ENCODE measurements at regions not wholly inside any gene's neighbourhood (a gene's known extent, or its start where the extent isn't known, plus 50 kb on each side); places are given as distances from the start of the nearest gene placed in this dataset.

DNA sequence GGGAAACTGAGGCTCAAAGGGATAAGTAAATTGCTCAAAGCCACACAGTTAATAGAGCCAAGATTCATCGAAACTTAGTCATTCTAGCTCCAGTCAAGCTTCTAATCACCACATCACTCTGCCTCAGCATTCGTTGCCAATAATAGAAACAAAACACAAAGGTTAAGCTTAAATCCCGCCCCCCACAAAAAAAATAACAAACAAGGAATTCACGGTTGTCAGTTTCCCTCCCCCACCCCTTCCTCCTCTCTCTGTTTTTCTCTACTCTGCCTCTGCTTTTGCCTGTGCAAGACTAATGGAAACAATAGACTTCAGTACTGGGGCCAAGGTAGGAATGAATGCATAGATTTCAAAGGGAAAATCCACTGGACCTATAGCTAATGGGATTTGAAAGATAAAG lies 70.7 kb upstream of the ZNF644 start:
- DNase-seq = no peak

DNA sequence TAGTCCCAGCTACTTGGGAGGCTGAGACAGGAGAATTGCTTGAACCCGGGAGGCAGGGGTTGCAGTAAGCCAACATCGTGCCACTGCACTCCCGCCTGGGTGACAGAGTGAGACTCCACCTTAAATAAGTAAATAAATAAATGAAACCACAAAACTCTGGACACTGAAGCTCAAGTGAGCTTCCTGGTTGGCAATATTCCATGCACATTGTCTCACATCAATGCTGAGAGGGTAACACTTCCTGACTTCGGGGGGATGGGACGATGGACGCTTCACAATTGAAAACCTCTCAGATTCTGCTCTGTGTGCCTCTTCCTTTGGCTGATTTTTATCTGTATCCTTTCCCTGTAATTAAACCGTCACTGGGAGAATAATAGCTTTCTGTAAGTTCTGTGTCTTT lies 70.0 kb upstream of the ZNF644 start:
- no peak for DNase-seq

DNA sequence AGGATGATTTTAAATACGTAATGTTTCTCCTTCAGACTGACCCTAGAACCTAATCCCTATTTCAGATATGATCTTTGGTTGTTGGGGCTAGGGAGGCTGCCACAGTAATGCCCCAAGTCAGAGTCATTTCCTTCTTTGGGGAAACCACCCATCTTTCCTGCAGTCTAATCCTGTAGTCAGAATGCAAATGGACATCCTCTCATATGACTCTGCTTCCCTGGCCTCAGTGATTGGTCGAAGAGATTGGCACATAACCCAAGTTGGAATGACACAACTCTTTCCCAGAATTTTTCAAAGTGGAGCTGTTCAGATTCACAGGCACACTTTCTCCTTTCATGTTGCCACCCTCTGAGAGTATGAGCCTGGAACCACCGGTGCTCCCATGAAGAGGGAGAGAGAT lies 58.8 kb upstream of the ZNF644 start:
- DNase-seq = no peak

DNA sequence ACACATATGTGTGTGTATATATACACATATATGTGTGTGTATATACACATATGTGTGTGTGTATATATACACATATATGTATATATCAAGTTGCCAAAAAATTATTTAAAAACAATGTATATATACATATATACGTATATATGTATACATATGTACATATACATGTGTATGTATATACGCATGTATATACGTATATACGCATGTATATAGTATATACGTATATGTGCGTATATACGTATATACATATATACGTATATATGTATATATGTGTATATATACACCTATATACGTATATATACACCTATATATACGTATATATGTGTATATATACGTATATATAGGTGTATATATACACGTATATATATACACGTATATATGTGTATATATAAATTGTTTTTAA lies 57.0 kb upstream of the ZNF644 start:
- no peak for DNase-seq

DNA sequence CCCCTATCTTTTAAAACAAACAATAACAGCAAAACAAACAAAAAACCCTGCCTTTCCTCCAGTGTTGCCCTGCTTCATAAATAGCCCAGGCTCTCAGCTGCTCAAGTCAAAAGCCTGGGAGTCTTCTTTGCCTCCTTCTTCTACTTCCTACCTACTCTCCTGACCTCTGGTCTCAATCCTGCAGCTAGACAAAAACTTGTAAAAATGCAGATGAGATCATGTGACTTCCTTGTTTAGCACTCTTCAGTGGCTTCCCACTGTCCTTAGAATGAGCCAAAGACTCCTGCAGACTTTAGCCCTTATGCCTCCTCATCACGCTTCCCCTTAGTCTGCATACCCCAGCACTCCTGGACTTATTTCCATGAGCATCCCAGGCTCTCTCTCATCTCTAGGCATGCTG lies 55.0 kb upstream of the ZNF644 start:
- no peak for DNase-seq

DNA sequence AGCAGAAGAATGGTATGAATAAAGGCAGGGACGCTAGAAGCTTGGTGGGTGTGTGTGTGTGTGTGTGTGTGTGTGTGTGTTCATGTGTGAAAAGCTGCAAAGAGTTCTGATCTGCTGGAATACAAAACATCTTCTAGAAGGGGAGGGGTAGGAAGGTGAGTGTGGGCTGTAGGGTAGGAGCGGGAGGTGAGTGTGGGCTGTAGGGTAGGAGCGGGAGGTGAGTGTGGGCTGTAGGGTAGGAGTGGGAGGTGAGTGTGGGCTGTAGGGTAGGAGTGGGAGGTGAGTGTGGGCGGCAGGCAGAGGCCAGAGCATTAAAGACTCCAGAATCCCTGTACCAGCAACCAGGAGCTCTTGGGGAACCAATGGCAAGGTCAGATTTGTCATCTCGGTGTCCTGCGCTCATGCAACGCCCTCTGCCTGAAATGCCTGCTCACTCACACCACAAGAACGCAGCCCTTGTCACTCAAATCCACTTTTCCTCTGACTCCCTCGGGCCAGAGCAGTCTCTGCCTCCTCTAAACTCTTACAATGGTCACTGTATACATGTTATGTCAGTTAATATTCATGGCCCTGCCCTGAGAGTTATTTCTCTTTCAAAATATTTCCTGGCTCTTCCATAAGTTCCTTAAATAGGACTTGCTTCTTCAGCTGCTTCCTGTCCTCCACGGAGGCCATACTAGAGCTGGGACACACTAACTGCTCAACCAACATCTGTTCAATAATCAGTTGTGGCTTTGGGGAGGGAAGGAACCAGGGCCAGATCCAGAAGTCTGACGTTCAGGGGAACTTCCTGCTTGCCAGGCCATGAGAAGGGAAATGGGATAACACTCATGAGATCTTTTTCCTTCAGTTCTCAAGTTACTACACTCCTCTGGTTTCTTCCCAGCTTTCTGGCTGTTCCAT lies 53.6 kb upstream of the ZNF644 start:
- no peak for DNase-seq

DNA sequence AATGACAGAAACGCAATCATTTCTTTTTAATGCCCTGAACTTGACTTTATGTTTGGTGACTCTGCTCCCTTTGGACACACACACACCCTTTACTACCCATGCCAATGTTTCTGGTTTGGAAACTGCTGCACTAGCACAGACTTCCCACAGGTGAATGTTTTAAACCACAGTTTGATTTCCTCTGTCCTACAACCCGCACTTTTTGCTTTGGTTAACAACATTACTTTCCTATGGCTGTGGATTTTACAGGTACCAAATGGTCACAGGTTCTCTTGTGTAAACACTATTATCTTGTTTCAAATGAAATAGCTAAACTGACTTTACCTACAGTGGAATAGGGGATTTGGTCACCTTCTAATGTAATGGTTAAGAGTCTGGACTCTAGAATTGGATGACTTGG lies 51.5 kb upstream of the ZNF644 start:
- DNase-seq = no peak

DNA sequence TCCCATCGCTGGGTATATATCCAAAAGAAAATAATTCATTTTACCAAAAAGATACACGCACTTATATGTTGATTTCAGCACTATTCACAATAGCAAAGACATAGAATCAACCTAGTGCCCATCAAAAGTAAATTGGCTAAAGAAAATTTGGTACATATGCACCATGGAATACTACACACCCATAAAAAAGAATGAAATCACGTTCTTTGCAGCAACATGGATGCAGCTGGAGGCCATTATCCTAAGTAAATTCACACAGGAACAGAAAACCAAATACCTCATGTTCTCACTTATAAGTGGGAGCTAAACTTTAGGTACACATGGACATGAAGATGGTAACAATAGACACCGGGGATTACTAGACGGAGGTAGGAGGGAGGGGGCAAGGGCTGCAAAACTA lies 50.0 kb upstream of the ZNF644 start:
- DNase-seq = no peak

Data from activated T-cell treated with anti-CD3 and anti-CD28 coated beads, Interleukin-2, amount 50 U/mL, for 1 hour (primary cell).